SK-N-SH (cell line): ENCODE measurements at regions not wholly inside any gene's neighbourhood (a gene's known extent, or its start where the extent isn't known, plus 50 kb on each side); places are given as distances from the start of the nearest gene placed in this dataset.

ENCODE experiments used
- CTCF ChIA-PET: fragments of 300-600, 350-600 bp; formaldehyde crosslinking; extraction: SDS; loops from one replicate; lab custom pipeline; 2021; lab: Yijun Ruan, JAX
- POLR2A ChIA-PET: fragments of 350-600 bp; sonication (Branson Sonifier 250); formaldehyde crosslinking; extraction: SDS; loops from one replicate; lab custom pipeline; 2020; ENCODE audit warnings: antibody characterized with exemption, inconsistent platforms; lab: Yijun Ruan, JAX
- DNase-seq: peaks from one replicate; pipeline ENCODE4 v3.0.0; 2012
- H2AFZ ChIP-seq: fragments of 200-600 bp; sonication (generic); 2 replicates; pipeline ENCODE4 v1.8.1; 2016; ENCODE audit warnings: antibody characterized with exemption, mild to moderate bottlenecking, low read depth
- H3F3A ChIP-seq: fragments of 200-600 bp; sonication (generic); replicated peaks from 2 replicates; pipeline ENCODE3; 2016; ENCODE audit warnings: antibody characterized with exemption, mild to moderate bottlenecking; ENCODE audit not compliant: insufficient read depth
- H3K27ac ChIP-seq, 2 experiments: fragments of 200-500 bp in 1 of 2; fragments of 200-600 bp in 1 of 2; sonication (Bioruptor generic) in 1 of 2; sonication (generic), shearing (Covaris generic) in 1 of 2; 2 replicates each; pipeline versions ENCODE4 v1.5.1 to v1.6.1; 2014 to 2016; ENCODE audit warnings: low read depth in 2 of 2, inconsistent platforms in 1 of 2, low read length in 1 of 2, mild to moderate bottlenecking in 1 of 2, mixed read lengths in 1 of 2
- H3K27me3 ChIP-seq: fragments of 200-600 bp; sonication (generic), shearing (Covaris generic); 2 replicates; pipeline ENCODE4 v1.6.1; 2016; ENCODE audit warnings: mixed run types; ENCODE audit not compliant: insufficient read depth
- H3K36me3 ChIP-seq, 2 experiments: fragments of 200-500 bp in 1 of 2; fragments of 200-600 bp in 1 of 2; sonication (Bioruptor generic) in 1 of 2; sonication (generic) in 1 of 2; replicated peaks in 1 of 2; 2 replicates each; pipeline versions ENCODE3 to v1.5.1; 2014 to 2016; ENCODE audit warnings: low read length in 1 of 2, mild to moderate bottlenecking in 1 of 2; ENCODE audit not compliant: insufficient read depth in 2 of 2, control insufficient read depth in 1 of 2
- H3K4me1 ChIP-seq, 2 experiments: fragments of 200-500 bp in 1 of 2; fragments of 200-600 bp in 1 of 2; sonication (Bioruptor generic) in 1 of 2; sonication (generic), shearing (Covaris generic) in 1 of 2; 2 replicates each; pipeline versions ENCODE4 v1.5.1 to v1.6.1; 2014 to 2016; ENCODE audit warnings: low read depth in 1 of 2, low read length in 1 of 2, mixed run types in 1 of 2; ENCODE audit not compliant: insufficient read depth in 2 of 2, control insufficient read depth in 1 of 2
- H3K4me2 ChIP-seq: fragments of 200-600 bp; sonication (generic), shearing (Covaris generic); 2 replicates; pipeline ENCODE4 v1.6.1; 2017; ENCODE audit warnings: mixed run types
- H3K4me3 ChIP-seq, 2 experiments: fragments of 200-500 bp in 1 of 2; fragments of 200-600 bp in 1 of 2; sonication (Bioruptor generic) in 1 of 2; sonication (generic), shearing (Covaris generic) in 1 of 2; 2 replicates each; pipeline versions ENCODE4 v1.5.1 to v1.8.1; 2014 to 2016; ENCODE audit warnings: low read depth in 2 of 2, inconsistent platforms in 1 of 2, low read length in 1 of 2, mild to moderate bottlenecking in 1 of 2, mixed read lengths in 1 of 2, moderate library complexity in 1 of 2
- H3K79me2 ChIP-seq: fragments of 200-600 bp; sonication (generic); 2 replicates; pipeline ENCODE4 v1.8.1; 2017; ENCODE audit warnings: mild to moderate bottlenecking; ENCODE audit not compliant: insufficient read depth
- H3K9ac ChIP-seq: fragments of 200-600 bp; sonication (generic); 2 replicates; pipeline ENCODE4 v1.6.1; 2017; ENCODE audit warnings: mixed run types
- H3K9me2 ChIP-seq: fragments of 200-600 bp; sonication (generic); 2 replicates; pipeline ENCODE4 v1.6.1; 2017; ENCODE audit warnings: mixed run types
- H3K9me3 ChIP-seq: fragments of 200-600 bp; sonication (generic); 2 replicates; pipeline ENCODE4 v1.6.1; 2017; ENCODE audit warnings: mixed run types, mild to moderate bottlenecking, moderate library complexity
- H4K20me1 ChIP-seq: fragments of 200-600 bp; sonication (generic); 2 replicates; pipeline ENCODE4 v1.6.1; 2017; ENCODE audit warnings: mild to moderate bottlenecking, mixed run types; ENCODE audit not compliant: insufficient read depth
- EZH2phosphoT487 ChIP-seq: fragments of 200-600 bp; sonication (generic); IDR thresholded peaks from 2 replicates; pipeline ENCODE4 v1.6.1; 2017; ENCODE audit warnings: low read depth, mixed run types, mild to moderate bottlenecking, antibody characterized with exemption, moderate library complexity, borderline replicate concordance
- FOSL2 ChIP-seq: IDR thresholded peaks from 2 replicates; pipeline ENCODE4 v1.4.0; 2012; ENCODE audit warnings: low read depth, mild to moderate bottlenecking, moderate library complexity, borderline replicate concordance
- FOXJ3 ChIP-seq: sonication (generic); formaldehyde crosslinking; IDR thresholded peaks from 2 replicates; pipeline ENCODE4 v1.5.1; 2020; ENCODE audit warnings: mild to moderate bottlenecking, missing genetic modification reagents
- FOXM1 ChIP-seq: IDR thresholded peaks from 2 replicates; pipeline ENCODE4 v1.4.0; 2012; ENCODE audit warnings: low read depth, mild to moderate bottlenecking
- NFIC ChIP-seq: IDR thresholded peaks from 2 replicates; pipeline ENCODE4 v1.4.0; 2012; ENCODE audit warnings: borderline replicate concordance
- POLR2AphosphoS5 ChIP-seq: IDR thresholded peaks from 2 replicates; pipeline ENCODE4 v1.6.1; 2012; ENCODE audit warnings: low read depth, low read length
- RAD21 ChIP-seq: IDR thresholded peaks from 2 replicates; pipeline ENCODE4 v1.6.1; 2012; ENCODE audit warnings: mild to moderate bottlenecking, low read length
- RCOR1 ChIP-seq: fragments of 150-350 bp; IDR thresholded peaks from 2 replicates; pipeline ENCODE4 v1.6.1; 2017; ENCODE audit warnings: antibody characterized with exemption, low read length
- SIN3A ChIP-seq: IDR thresholded peaks from 2 replicates; pipeline ENCODE4 v1.6.1; 2012; ENCODE audit warnings: low read depth, mild to moderate bottlenecking, low read length, moderate library complexity, borderline replicate concordance
- SMC3 ChIP-seq: IDR thresholded peaks from 2 replicates; pipeline ENCODE4 v1.6.1; 2012; ENCODE audit warnings: low read depth, low read length, improper control_type of control experiment
- TAF1 ChIP-seq: IDR thresholded peaks from 2 replicates; pipeline ENCODE4 v1.6.1; 2012; ENCODE audit warnings: low read depth, mild to moderate bottlenecking, low read length, moderate library complexity, borderline replicate concordance
- TCF12 ChIP-seq: IDR thresholded peaks from 2 replicates; pipeline ENCODE4 v1.4.0; 2012
- TEAD4 ChIP-seq: IDR thresholded peaks from 2 replicates; pipeline ENCODE4 v1.4.0; 2012; ENCODE audit warnings: mild to moderate bottlenecking, borderline replicate concordance; ENCODE audit not compliant: insufficient read depth
- WGBS: methylation state at CpG from one replicate; pipeline ENCODE4 v1.1.6; 2017; ENCODE audit warnings: low lambda C conversion rate; 5-methylcytosine and 5-hydroxymethylcytosine counted together
- TF ChIP-seq, protein P1 (sequence below): IDR thresholded peaks from 2 replicates; pipeline ENCODE4; 2012
- TF ChIP-seq, protein P2 (sequence below): IDR thresholded peaks from 2 replicates; pipeline ENCODE4 v1.4.0; 2012; ENCODE audit warnings: low read depth, borderline replicate concordance
- TF ChIP-seq, protein P3 (sequence below): fragments of 200-600 bp; sonication (generic); IDR thresholded peaks from 2 replicates; pipeline ENCODE4 v1.6.1; 2017; ENCODE audit warnings: antibody characterized with exemption, mild to moderate bottlenecking, moderate library complexity
- TF ChIP-seq, protein P4 (sequence below): fragments of 150-350 bp; IDR thresholded peaks from 2 replicates; pipeline ENCODE4 v1.6.1; 2016; ENCODE audit warnings: mild to moderate bottlenecking, low read depth, low read length
- TF ChIP-seq, protein P5 (sequence below): IDR thresholded peaks from 2 replicates; pipeline ENCODE4 v1.4.0; 2012; ENCODE audit warnings: low read depth
- TF ChIP-seq, protein P6 (sequence below): IDR thresholded peaks from 2 replicates; pipeline ENCODE4 v1.4.0; 2012; ENCODE audit warnings: low read depth, borderline replicate concordance

DNA sequence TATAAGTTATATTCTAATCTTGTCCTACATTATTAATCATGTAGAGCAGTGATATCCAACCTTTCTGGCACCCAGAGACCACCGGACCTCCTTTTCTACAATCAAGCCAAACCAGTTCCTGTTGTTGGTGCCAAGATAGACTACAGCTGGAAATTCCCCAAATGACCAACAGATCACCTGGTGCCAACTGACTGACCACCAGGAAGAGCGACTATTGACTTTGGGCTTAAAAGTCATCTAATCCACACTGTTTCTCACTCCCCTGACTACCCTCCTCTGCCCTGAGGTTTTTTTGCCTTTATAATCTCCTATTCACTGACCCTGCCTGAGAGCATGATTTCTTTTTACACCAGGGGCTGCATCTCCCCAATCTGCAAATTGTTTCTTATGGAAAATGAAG lies 425.2 kb downstream of the TTLL7 start (continued):
- TF ChIP-seq, protein P1, sequence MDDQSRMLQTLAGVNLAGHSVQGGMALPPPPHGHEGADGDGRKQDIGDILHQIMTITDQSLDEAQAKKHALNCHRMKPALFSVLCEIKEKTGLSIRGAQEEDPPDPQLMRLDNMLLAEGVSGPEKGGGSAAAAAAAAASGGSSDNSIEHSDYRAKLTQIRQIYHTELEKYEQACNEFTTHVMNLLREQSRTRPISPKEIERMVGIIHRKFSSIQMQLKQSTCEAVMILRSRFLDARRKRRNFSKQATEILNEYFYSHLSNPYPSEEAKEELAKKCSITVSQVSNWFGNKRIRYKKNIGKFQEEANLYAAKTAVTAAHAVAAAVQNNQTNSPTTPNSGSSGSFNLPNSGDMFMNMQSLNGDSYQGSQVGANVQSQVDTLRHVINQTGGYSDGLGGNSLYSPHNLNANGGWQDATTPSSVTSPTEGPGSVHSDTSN, result no peak

DNA sequence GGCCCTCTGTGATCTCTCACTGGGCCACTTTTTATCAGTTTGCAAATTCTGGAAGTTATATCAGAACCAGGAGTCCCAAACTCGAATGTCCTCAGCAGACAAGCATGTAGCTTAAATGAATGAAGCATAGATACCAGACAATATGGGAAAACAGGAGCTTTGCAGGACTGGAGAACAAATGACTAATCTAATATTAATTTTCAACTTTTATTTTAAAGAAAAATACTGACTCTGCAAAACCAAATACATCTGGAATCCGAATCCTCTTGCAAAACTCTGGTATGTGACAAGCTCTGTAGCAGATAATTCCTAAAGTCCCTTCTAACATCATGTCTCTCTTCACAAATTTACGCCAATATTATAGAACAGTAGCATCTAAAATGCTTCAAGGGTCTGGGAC lies 427.4 kb downstream of the TTLL7 start:
- H3F3A ChIP-seq, result no peaks in the 10 kb centered on the region
- no peak for DNase-seq
- no peaks in the 10 kb centered on the region for H3K9me2 ChIP-seq
- no peak overlapping the region for H3K4me3 ChIP-seq
- H3K27ac ChIP-seq, result no peak overlapping the region
- ChIA-PET POLR2A (no interaction called here), CTCF (no interaction called here)
- H3K79me2 ChIP-seq, result no peaks in the 10 kb centered on the region
- no peaks in the 10 kb centered on the region for H3K27me3 ChIP-seq
- H3K9me3 ChIP-seq, result no peaks in the 10 kb centered on the region
- H3K4me1 ChIP-seq, result no peaks in the 10 kb centered on the region; a peak in 1 of 4 replicates
- no peak overlapping the region for H2AFZ ChIP-seq
- no peak overlapping the region for H3K9ac ChIP-seq
- no peak overlapping the region for H3K4me2 ChIP-seq
- no peaks in the 10 kb centered on the region for H3K36me3 ChIP-seq
- no peaks in the 10 kb centered on the region for H4K20me1 ChIP-seq
- WGBS, result 27% methylated on average over 3 of the region's 3 CpGs
- TF ChIP-seq, protein P2, sequence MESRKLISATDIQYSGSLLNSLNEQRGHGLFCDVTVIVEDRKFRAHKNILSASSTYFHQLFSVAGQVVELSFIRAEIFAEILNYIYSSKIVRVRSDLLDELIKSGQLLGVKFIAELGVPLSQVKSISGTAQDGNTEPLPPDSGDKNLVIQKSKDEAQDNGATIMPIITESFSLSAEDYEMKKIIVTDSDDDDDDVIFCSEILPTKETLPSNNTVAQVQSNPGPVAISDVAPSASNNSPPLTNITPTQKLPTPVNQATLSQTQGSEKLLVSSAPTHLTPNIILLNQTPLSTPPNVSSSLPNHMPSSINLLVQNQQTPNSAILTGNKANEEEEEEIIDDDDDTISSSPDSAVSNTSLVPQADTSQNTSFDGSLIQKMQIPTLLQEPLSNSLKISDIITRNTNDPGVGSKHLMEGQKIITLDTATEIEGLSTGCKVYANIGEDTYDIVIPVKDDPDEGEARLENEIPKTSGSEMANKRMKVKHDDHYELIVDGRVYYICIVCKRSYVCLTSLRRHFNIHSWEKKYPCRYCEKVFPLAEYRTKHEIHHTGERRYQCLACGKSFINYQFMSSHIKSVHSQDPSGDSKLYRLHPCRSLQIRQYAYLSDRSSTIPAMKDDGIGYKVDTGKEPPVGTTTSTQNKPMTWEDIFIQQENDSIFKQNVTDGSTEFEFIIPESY, result no peak
- TF ChIP-seq, protein P3, sequence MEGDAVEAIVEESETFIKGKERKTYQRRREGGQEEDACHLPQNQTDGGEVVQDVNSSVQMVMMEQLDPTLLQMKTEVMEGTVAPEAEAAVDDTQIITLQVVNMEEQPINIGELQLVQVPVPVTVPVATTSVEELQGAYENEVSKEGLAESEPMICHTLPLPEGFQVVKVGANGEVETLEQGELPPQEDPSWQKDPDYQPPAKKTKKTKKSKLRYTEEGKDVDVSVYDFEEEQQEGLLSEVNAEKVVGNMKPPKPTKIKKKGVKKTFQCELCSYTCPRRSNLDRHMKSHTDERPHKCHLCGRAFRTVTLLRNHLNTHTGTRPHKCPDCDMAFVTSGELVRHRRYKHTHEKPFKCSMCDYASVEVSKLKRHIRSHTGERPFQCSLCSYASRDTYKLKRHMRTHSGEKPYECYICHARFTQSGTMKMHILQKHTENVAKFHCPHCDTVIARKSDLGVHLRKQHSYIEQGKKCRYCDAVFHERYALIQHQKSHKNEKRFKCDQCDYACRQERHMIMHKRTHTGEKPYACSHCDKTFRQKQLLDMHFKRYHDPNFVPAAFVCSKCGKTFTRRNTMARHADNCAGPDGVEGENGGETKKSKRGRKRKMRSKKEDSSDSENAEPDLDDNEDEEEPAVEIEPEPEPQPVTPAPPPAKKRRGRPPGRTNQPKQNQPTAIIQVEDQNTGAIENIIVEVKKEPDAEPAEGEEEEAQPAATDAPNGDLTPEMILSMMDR, result no peak
- TF ChIP-seq FOXM1 (no peak), TAF1 (no peak), POLR2AphosphoS5 (no peak), NFIC (no peak), SIN3A (no peak), RAD21 (no peak), FOSL2 (no peak), FOXJ3 (CRISPR knock-in tag) (no peak), RCOR1 (no peak), TEAD4 (no peak), SMC3 (no peak), TCF12 (no peak), EZH2phosphoT487 (no peak)
- TF ChIP-seq, protein P1, result no peak
- TF ChIP-seq, protein P4, sequence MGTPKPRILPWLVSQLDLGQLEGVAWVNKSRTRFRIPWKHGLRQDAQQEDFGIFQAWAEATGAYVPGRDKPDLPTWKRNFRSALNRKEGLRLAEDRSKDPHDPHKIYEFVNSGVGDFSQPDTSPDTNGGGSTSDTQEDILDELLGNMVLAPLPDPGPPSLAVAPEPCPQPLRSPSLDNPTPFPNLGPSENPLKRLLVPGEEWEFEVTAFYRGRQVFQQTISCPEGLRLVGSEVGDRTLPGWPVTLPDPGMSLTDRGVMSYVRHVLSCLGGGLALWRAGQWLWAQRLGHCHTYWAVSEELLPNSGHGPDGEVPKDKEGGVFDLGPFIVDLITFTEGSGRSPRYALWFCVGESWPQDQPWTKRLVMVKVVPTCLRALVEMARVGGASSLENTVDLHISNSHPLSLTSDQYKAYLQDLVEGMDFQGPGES, result no peak
- TF ChIP-seq, protein P5, sequence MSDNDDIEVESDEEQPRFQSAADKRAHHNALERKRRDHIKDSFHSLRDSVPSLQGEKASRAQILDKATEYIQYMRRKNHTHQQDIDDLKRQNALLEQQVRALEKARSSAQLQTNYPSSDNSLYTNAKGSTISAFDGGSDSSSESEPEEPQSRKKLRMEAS, result no peak
- TF ChIP-seq, protein P6, sequence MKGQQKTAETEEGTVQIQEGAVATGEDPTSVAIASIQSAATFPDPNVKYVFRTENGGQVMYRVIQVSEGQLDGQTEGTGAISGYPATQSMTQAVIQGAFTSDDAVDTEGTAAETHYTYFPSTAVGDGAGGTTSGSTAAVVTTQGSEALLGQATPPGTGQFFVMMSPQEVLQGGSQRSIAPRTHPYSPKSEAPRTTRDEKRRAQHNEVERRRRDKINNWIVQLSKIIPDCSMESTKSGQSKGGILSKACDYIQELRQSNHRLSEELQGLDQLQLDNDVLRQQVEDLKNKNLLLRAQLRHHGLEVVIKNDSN, result no peak
- TF ChIP-seq, all 33 proteins: peak for 0
